Endodermal cell (in vitro differentiated cells): ENCODE measurements at regions not wholly inside any gene's neighbourhood (a gene's known extent, or its start where the extent isn't known, plus 50 kb on each side); places are given as distances from the start of the nearest gene placed in this dataset.

Experiments used
- DNase-seq: peaks from one replicate; pipeline ENCODE4 v3.0.0-alpha.2; 2017
- H3K27ac ChIP-seq: 2 replicates; pipeline ENCODE4 v1.5.1; 2013; ENCODE audit warnings: mild to moderate bottlenecking, low read depth, low read length, moderate library complexity
- H3K27me3 ChIP-seq: 2 replicates; pipeline ENCODE4 v1.6.1; 2013; ENCODE audit warnings: mild to moderate bottlenecking, low read length, moderate library complexity; ENCODE audit not compliant: insufficient read depth, control insufficient read depth, poor library complexity, severe bottlenecking
- H3K36me3 ChIP-seq: 2 replicates; pipeline ENCODE4 v1.7.0; 2013; ENCODE audit warnings: mild to moderate bottlenecking, low read length, moderate library complexity; ENCODE audit not compliant: control insufficient read depth, insufficient read depth
- H3K4me1 ChIP-seq: one replicate; pipeline ENCODE4 v1.7.0; 2013; ENCODE audit warnings: low read length; ENCODE audit not compliant: control insufficient read depth, insufficient read depth
- H3K4me3 ChIP-seq: 2 replicates; pipeline ENCODE4 v1.5.1; 2013; ENCODE audit warnings: mild to moderate bottlenecking, low read length, moderate library complexity
- H3K9ac ChIP-seq: 2 replicates; pipeline ENCODE4 v1.6.1; 2013; ENCODE audit warnings: mild to moderate bottlenecking, low read length, moderate library complexity; ENCODE audit not compliant: poor library complexity, severe bottlenecking; ENCODE audit errors: extremely low read depth
- H3K9me3 ChIP-seq: 2 replicates; pipeline ENCODE4 v1.6.1; 2013; ENCODE audit warnings: mild to moderate bottlenecking, low read length, moderate library complexity; ENCODE audit not compliant: control insufficient read depth
- H3K27ac Mint-ChIP-seq: 2 replicates; pipeline ENCODE4 v1.8.0; 2020; ENCODE audit warnings: mixed read lengths
- H3K27me3 Mint-ChIP-seq: 2 replicates; pipeline ENCODE4 v1.8.0; 2021; ENCODE audit warnings: mild to moderate bottlenecking, mixed read lengths; ENCODE audit not compliant: insufficient read depth
- H3K36me3 Mint-ChIP-seq: 2 replicates; pipeline ENCODE4 v1.8.0; 2020; ENCODE audit warnings: low read depth, mixed read lengths
- H3K4me1 Mint-ChIP-seq: 2 replicates; pipeline ENCODE4 v1.8.0; 2020; ENCODE audit warnings: mixed read lengths
- H3K4me3 Mint-ChIP-seq: 2 replicates; pipeline ENCODE4 v1.8.0; 2020; ENCODE audit warnings: mild to moderate bottlenecking, moderate library complexity, mixed read lengths
- H3K9me3 Mint-ChIP-seq: 2 replicates; pipeline ENCODE4 v1.8.0; 2020; ENCODE audit warnings: mild to moderate bottlenecking, mixed read lengths
- WGBS, 2 experiments: methylation state at CpG; one replicate each; pipeline versions ENCODE4 v1.1.5 to v1.1.7; 2013; ENCODE audit warnings: missing lambda C conversion rate in 2 of 2, mixed read lengths in 1 of 2; ENCODE audit not compliant: insufficient coverage in 1 of 2, insufficient read length in 1 of 2; 5-methylcytosine and 5-hydroxymethylcytosine counted together
- TF ChIP-seq, protein P1 (sequence below): fragments of 200-600 bp; sonication (generic); conservative IDR thresholded peaks from 2 replicates; pipeline ENCODE4 v1.5.0; 2021; ENCODE audit warnings: antibody characterized with exemption, mild to moderate bottlenecking

GRCh38 chrX:43139645-43140044 is 361.7 kb upstream of the PPP1R2C start:
- no peaks in the 10 kb centered on the region for H3K36me3 Mint-ChIP-seq
- DNase-seq: no peak
- WGBS, 2 experiments: 100% methylated on average over 1 of the region's 1 CpG; no CpG with 5 or more reads in 1 of the 2 experiments
- H3K27ac Mint-ChIP-seq: no peak overlapping the region
- no peaks in the 10 kb centered on the region for H3K36me3 ChIP-seq
- no peak overlapping the region for H3K4me3 ChIP-seq
- H3K9me3 ChIP-seq: no peaks in the 10 kb centered on the region
- TF ChIP-seq, protein P1, sequence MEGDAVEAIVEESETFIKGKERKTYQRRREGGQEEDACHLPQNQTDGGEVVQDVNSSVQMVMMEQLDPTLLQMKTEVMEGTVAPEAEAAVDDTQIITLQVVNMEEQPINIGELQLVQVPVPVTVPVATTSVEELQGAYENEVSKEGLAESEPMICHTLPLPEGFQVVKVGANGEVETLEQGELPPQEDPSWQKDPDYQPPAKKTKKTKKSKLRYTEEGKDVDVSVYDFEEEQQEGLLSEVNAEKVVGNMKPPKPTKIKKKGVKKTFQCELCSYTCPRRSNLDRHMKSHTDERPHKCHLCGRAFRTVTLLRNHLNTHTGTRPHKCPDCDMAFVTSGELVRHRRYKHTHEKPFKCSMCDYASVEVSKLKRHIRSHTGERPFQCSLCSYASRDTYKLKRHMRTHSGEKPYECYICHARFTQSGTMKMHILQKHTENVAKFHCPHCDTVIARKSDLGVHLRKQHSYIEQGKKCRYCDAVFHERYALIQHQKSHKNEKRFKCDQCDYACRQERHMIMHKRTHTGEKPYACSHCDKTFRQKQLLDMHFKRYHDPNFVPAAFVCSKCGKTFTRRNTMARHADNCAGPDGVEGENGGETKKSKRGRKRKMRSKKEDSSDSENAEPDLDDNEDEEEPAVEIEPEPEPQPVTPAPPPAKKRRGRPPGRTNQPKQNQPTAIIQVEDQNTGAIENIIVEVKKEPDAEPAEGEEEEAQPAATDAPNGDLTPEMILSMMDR: no peak
- H3K4me1 Mint-ChIP-seq: no peaks in the 10 kb centered on the region
- no peak overlapping the region for H3K4me3 Mint-ChIP-seq
- H3K27me3 Mint-ChIP-seq: no peaks in the 10 kb centered on the region
- no peak overlapping the region for H3K27ac ChIP-seq
- H3K27me3 ChIP-seq: no peaks in the 10 kb centered on the region
- H3K4me1 ChIP-seq: no peaks in the 10 kb centered on the region
- H3K9ac ChIP-seq: no peak overlapping the region
- H3K9me3 Mint-ChIP-seq: peaks cover 3% of the 10 kb centered on the region

GRCh38 chrX:43140582-43140981 is 362.6 kb upstream of the PPP1R2C start:
- Mint-ChIP-seq H3K27ac (no peak overlapping the region), H3K36me3 (no peaks in the 10 kb centered on the region), H3K9me3 (peaks cover 3% of the 10 kb centered on the region), H3K4me1 (no peaks in the 10 kb centered on the region), H3K27me3 (no peaks in the 10 kb centered on the region), H3K4me3 (no peak overlapping the region)
- H3K4me3 ChIP-seq: no peak overlapping the region
- H3K4me1 ChIP-seq: no peaks in the 10 kb centered on the region
- TF ChIP-seq, protein P1: no peak
- WGBS, 2 experiments: no CpG with 5 or more reads among the region's 2 CpGs
- no peak overlapping the region for H3K9ac ChIP-seq
- no peaks in the 10 kb centered on the region for H3K9me3 ChIP-seq
- DNase-seq: no peak
- H3K27ac ChIP-seq: no peak overlapping the region
- H3K36me3 ChIP-seq: no peaks in the 10 kb centered on the region
- no peaks in the 10 kb centered on the region for H3K27me3 ChIP-seq

GRCh38 chrX:43141885-43142284 is 363.9 kb upstream of the PPP1R2C start:
- H3K4me3 Mint-ChIP-seq: no peak overlapping the region
- H3K4me1 Mint-ChIP-seq: no peaks in the 10 kb centered on the region

More at GRCh38 chrX:43141885-43142284, 363.9 kb upstream of the PPP1R2C start:
- no peaks in the 10 kb centered on the region for H3K36me3 Mint-ChIP-seq
- no peaks in the 10 kb centered on the region for H3K27me3 Mint-ChIP-seq
- no peaks in the 10 kb centered on the region for H3K9me3 ChIP-seq
- H3K9me3 Mint-ChIP-seq: peaks cover 3% of the 10 kb centered on the region
- no peak overlapping the region for H3K27ac Mint-ChIP-seq
- no peak for DNase-seq
- H3K9ac ChIP-seq: no peak overlapping the region
- H3K4me3 ChIP-seq: no peak overlapping the region
- no peaks in the 10 kb centered on the region for H3K36me3 ChIP-seq
- H3K27ac ChIP-seq: no peak overlapping the region
- TF ChIP-seq, protein P1: no peak
- no peaks in the 10 kb centered on the region for H3K4me1 ChIP-seq
- H3K27me3 ChIP-seq: no peaks in the 10 kb centered on the region
